ENCODE measurements at regions not wholly inside any gene's neighbourhood (a gene's known extent, or its start where the extent isn't known, plus 50 kb on each side); places are given as distances from the start of the nearest gene placed in this dataset.

DNA sequence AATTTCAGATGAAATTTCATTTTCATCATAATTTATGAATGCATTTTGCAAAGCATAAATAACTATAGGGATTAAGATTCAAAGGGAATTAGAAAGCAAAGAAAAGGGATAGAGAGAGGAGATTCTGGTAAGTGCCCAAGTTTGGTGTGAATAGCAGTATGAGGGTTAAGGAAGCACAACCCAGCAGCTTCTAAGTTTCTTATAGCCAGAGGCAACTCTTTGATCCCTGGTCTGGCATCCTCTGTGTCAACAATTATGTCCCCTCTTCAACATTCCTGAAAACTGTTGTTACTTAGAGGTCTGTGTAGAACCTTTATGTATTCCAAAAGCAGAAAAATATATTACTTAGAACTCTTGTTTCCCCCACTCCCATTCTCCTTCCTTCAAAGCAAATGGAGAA lies 171.6 kb upstream of the SATB2 start:
- TF ChIP-seq, protein P1, sequence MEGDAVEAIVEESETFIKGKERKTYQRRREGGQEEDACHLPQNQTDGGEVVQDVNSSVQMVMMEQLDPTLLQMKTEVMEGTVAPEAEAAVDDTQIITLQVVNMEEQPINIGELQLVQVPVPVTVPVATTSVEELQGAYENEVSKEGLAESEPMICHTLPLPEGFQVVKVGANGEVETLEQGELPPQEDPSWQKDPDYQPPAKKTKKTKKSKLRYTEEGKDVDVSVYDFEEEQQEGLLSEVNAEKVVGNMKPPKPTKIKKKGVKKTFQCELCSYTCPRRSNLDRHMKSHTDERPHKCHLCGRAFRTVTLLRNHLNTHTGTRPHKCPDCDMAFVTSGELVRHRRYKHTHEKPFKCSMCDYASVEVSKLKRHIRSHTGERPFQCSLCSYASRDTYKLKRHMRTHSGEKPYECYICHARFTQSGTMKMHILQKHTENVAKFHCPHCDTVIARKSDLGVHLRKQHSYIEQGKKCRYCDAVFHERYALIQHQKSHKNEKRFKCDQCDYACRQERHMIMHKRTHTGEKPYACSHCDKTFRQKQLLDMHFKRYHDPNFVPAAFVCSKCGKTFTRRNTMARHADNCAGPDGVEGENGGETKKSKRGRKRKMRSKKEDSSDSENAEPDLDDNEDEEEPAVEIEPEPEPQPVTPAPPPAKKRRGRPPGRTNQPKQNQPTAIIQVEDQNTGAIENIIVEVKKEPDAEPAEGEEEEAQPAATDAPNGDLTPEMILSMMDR (IDR thresholded peaks at IDR 0.05; ENCODE audit: low read depth, low read length, missing control alignments) = no peak
- DNase-seq = no peak
- H3K4me3 ChIP-seq (ENCODE audit: low read depth, low read length) = no peak overlapping the region
- no peak overlapping the region for H3K27ac ChIP-seq
- in situ Hi-C loops (cut with HindIII; ENCODE audit: low pct_ligation_motif_present, low sequenced_read_pairs) = no loop called here
- H3K27me3 ChIP-seq (replicated peaks) = no peaks in the 10 kb centered on the region
- no peaks in the 10 kb centered on the region for H3K36me3 ChIP-seq (replicated peaks)

DNA sequence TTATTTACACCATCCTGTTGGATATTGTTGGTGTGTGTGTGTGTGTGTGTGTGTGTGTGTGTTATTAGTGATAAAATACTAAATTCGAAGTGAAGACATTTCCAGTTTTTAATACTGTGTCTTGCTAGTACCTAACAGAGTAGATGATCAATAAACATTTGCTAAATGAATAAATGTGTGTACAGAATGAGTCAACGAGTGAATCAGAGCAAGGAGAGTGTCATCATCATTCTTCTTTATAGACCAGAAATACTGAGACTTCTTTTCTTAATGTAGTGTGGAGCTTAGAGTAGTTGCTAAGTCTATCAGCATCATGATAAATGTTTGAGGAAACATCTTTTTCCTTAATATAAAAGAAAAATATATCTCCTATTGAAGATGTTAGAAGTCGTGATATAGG lies 169.7 kb upstream of the SATB2 start:
- Histone ChIP-seq H3K27me3 (replicated peaks) (no peaks in the 10 kb centered on the region), H3K36me3 (replicated peaks) (no peaks in the 10 kb centered on the region), H3K27ac (no peak overlapping the region), H3K4me3 (ENCODE audit: low read depth, low read length) (no peak overlapping the region)
- in situ Hi-C loops (cut with HindIII; ENCODE audit: low pct_ligation_motif_present, low sequenced_read_pairs) = no loop called here
- TF ChIP-seq, protein P1 (IDR thresholded peaks at IDR 0.05; ENCODE audit: low read depth, low read length, missing control alignments) = no peak
- DNase-seq = no peak

DNA sequence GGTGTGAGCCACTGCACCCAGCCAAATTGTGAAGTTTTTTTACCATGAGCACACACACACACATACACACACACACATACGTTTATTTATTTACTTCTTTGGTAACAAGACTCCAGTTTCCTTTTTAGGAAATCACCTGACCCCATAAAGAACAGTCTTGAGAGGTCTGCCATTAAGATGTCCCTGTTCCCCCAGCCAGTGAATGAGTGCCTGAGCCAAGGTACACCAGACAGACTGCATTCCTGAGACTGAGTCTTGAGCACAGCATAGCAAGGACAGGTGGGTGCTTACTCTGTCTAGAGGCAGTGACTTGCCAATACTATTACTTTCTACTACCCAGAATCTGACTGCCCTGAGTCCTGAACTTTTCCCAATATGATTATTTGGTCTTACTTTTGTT lies 167.2 kb upstream of the SATB2 start:
- no peaks in the 10 kb centered on the region for H3K27me3 ChIP-seq (replicated peaks)
- no peaks in the 10 kb centered on the region for H3K36me3 ChIP-seq (replicated peaks)
- H3K4me3 ChIP-seq (ENCODE audit: low read depth, low read length) = no peak overlapping the region
- in situ Hi-C loops (cut with HindIII; ENCODE audit: low pct_ligation_motif_present, low sequenced_read_pairs) = no loop called here
- DNase-seq = no peak
- H3K27ac ChIP-seq = no peak overlapping the region
- TF ChIP-seq, protein P1 (IDR thresholded peaks at IDR 0.05; ENCODE audit: low read depth, low read length, missing control alignments) = no peak

DNA sequence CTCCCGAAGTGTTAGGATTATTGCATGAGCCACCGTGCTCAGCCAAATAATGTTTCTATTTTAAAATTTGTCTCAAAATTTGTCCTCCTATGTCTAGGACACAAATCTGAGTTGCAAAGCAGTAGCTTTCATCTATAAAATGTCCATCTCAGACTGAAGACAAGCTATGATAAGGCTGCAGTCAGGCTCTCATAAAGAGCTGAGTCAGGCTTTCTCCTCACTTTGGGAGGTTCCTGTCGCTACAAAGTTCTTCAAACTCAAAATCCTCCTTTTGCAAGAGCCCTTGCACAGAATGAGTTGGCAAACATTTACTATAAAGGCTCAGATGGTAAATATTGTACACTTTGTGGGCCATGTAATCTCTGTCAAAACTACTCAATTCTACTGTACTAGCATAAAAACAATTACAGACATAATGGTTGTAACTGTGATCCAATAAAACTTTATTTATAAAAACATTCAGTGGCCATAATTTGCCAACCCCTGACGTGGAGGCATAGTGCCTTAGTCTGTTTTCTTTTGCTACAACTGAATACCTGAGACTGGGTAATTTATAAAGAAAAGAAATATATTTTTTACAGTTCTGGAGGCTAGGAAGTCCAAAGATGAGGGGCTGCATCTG lies 154.9 kb upstream of the SATB2 start:
- Histone ChIP-seq H3K27me3 (replicated peaks) (no peaks in the 10 kb centered on the region), H3K27ac (no peak overlapping the region), H3K36me3 (replicated peaks) (no peaks in the 10 kb centered on the region), H3K4me3 (ENCODE audit: low read depth, low read length) (no peak overlapping the region)
- TF ChIP-seq, protein P1 (IDR thresholded peaks at IDR 0.05; ENCODE audit: low read depth, low read length, missing control alignments) = no peak
- in situ Hi-C loops (cut with HindIII; ENCODE audit: low pct_ligation_motif_present, low sequenced_read_pairs) = no loop called here
- DNase-seq = no peak

DNA sequence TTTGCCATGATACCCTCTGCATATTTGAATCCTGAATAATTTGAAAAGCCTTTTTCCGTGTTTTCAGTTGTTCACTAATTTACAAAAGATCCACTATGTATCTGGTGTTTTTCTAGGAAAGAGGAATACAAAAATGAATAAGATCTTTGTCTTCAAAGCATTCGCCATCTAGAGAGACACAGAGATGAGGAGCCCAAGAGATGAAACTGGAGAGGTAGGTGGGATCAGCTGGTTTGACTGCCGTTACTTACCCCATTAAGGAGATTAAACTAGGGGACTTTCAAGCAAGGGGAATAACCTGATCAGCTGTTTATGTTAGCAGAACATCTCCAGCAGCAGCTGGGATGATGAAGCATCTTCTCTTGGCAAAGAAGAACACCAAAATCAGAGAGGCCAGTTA lies 150.2 kb upstream of the SATB2 start:
- TF ChIP-seq, protein P1 (IDR thresholded peaks at IDR 0.05; ENCODE audit: low read depth, low read length, missing control alignments) = no peak
- H3K27me3 ChIP-seq (replicated peaks) = no peaks in the 10 kb centered on the region
- H3K4me3 ChIP-seq (ENCODE audit: low read depth, low read length) = no peak overlapping the region
- H3K36me3 ChIP-seq (replicated peaks) = no peaks in the 10 kb centered on the region
- H3K27ac ChIP-seq = no peak overlapping the region
- DNase-seq = no peak
- in situ Hi-C loops (cut with HindIII; ENCODE audit: low pct_ligation_motif_present, low sequenced_read_pairs) = no loop called here

DNA sequence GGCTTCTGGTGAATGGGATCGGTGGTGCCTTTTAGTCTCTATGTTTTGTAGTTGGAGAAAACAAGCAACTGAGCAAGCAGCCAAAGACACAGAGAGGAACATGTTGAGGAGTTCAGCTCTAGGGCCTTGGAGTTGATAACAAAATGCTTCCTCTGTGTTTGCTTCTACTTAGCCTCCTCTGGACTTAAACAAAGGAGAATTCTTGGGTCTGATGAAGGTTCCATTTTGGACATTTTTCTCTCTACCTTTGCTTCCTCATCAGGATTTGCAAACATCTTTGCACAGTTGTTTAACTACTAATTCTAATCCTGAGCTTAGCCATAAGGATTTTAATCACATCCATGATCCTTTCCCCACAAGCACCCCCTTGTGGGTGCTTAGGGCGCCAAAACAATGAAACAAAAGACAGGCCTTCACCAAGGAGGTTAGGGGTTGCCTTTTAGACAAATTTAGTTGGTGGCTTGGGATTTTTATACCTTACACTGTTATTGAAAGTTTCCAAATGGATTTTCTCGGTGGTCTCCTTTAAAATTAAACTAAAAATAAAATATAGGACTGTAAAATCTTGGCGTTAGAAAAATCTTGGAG lies 148.5 kb upstream of the SATB2 start:
- in situ Hi-C loops (cut with HindIII; ENCODE audit: low pct_ligation_motif_present, low sequenced_read_pairs) = no loop called here
- TF ChIP-seq, protein P1 (IDR thresholded peaks at IDR 0.05; ENCODE audit: low read depth, low read length, missing control alignments) = peak; percentile 64
- no peaks in the 10 kb centered on the region for H3K27me3 ChIP-seq (replicated peaks)
- no peaks in the 10 kb centered on the region for H3K36me3 ChIP-seq (replicated peaks)
- no peak for DNase-seq
- H3K4me3 ChIP-seq (ENCODE audit: low read depth, low read length) = no peak overlapping the region
- no peak overlapping the region for H3K27ac ChIP-seq
